Ecto neural progenitor cell (in vitro differentiated cells): ENCODE measurements at regions not wholly inside any gene's neighbourhood (a gene's known extent, or its start where the extent isn't known, plus 50 kb on each side); places are given as distances from the start of the nearest gene placed in this dataset.

Source experiments
- DNase-seq: peaks from one replicate; pipeline ENCODE4 v3.0.0-alpha.2; 2018; ENCODE audit warnings: low spot score

- no peak for DNase-seq
These were observed 129.2 kb downstream of the RPS24 start for GRCh38 chr10:78162853-78163252.

DNA sequence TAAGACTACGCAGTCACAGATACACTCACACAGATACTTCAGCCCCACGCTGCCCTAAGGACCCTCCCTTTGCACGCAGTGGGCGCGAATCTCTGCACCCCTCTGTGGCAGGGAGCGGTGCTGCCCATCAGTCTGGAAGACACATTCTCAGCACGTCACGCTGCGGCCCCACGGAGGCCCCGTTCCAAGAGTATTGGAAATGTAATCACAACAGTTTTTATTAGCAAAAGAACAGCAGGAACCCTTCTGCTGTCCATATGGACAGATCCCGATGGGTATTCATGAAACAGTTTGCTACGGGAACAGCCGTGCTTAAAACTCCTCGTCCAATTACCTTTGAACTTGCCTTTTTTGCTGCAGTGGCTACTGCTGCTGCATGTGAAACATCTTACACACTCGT lies 131.0 kb downstream of the RPS24 start:
- DNase-seq, result no peak

- no peak for DNase-seq
These were observed 131.5 kb downstream of the RPS24 start for GRCh38 chr10:78165172-78165571.

- DNase-seq, result no peak
These were observed 132.0 kb downstream of the RPS24 start for GRCh38 chr10:78165617-78166016.

DNA sequence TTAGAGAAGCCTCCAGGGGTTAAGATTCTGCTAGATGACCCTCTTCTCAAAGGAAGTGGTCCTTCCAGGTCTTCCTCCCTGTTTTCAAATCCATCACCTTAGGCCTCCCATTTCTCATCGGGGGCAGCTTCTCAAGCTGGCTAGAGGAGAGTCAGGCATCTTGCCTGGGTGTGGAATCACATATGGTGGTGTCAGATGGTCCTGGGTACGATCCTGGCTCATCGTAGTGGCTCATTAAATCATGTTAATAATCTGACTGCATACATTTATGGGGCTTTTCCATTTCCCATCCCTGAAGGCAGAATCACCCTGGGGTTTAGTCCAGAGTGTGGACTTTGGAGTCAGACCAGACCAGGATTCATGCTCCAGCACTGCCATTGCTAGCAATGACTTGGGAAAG lies 132.6 kb downstream of the RPS24 start:
- DNase-seq, result no peak

DNA sequence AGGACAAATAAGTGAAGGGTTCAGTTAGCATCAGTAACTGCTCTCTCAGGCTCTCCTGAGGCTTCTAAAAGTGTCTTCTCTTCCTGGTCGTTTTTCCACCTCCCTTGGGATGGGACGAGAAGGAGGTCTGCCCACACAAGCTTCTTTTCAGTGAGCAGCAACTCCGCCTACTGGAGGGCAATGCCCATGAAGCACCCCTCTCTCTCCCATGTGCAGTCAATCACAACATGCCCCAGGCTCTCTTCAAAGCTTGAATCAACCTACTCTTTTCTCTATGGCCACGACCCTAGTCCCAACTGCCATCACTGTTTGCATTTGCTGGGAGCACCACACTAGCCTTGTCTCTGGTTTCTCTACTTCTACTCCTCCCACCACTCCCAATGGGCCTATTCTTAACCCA lies 135.6 kb downstream of the RPS24 start:
- DNase-seq, result no peak

DNA sequence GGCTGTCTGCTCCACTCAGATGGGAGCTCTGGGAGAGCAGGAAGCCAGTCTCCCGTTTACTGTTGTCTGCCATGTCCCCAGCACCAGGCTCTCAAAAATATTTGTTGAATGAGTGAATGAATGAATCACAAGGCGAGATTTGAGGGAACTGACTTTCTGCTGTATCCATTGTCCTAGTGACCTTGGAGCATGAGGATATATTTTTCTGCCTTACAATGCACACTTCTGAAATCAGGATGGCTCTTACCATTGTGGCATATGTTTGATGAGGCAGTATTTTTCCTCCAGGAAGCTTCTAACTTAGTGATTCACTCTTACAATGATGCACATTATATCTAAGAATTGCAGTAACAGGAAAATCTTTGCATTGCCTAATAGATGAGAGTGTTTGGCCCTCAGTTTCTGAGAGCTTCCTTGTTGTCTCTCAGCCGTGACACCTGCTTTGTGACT lies 136.4 kb downstream of the RPS24 start:
- DNase-seq, result no peak

DNA sequence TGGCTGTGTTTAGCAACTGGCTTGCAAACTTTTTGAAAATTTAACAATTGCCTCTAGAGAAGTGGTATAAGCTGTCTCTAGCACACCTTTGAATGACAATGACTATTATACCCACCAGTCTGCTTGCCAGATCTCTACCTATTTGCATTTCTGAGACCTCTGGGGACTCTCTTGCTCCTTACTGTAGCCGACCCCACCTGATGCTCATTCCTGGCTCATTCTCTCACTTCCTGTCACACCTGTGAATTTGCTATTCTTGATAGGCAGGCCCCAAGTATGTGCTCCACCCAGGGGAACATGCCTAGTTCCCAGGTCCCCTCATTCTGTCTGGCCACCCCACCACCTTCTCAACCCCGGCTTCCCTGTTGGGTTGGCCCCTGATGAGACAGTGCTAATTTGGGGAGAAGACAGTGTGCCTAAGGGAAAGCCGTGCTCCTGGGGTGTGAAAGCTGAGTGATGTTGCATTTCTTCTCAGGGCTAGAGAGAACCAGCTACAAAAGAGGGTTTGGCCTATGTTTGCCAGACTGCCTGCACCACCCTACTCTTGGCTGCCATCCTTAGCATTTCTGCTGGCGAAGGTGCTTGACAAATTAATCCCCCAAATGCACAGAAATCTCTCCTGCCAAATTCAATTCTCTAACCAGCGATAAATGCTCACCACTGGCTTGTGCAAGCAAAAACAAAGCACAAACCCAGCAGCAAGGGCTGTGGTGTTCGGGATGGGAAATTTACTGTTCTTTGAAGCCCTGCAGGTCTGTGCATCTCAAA lies 138.2 kb downstream of the RPS24 start:
- no peak for DNase-seq

GRCh38 chr10:78173360-78174015 lies 139.8 kb downstream of the RPS24 start:
- no peak for DNase-seq

DNA sequence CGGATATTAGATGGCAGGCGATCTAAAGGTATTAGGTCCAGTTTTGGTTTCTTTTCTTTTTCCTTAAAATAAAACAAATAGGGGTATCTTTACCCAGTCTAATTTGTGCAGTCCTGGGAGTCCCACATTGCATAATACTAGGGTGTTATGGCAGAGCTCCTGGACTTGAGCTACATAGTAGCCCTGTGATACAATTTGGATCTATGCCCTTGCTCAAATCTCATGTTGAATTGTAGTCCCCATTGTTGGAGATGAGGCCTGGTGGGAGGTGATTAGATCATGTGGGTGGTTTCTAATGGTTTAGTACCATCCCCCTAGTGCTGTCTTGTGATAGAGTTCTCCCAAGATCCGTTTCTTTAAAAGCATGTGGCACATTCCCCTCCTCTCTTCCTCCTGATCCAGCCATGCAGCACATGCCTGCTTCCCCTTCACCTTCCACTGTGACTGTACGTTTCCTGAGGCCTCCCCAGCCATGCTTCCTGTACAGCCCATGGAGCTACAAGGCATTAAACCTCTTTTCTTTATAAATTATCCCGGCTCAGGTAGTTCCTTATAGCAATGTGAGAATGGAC lies 141.9 kb downstream of the RPS24 start:
- no peak for DNase-seq

- DNase-seq, result peak; percentile 55
These were observed 143.0 kb downstream of the RPS24 start for GRCh38 chr10:78176320-78177317.

GRCh38 chr10:78177491-78178185 lies 144.0 kb downstream of the RPS24 start:
- DNase-seq, result peak; percentile 58

DNA sequence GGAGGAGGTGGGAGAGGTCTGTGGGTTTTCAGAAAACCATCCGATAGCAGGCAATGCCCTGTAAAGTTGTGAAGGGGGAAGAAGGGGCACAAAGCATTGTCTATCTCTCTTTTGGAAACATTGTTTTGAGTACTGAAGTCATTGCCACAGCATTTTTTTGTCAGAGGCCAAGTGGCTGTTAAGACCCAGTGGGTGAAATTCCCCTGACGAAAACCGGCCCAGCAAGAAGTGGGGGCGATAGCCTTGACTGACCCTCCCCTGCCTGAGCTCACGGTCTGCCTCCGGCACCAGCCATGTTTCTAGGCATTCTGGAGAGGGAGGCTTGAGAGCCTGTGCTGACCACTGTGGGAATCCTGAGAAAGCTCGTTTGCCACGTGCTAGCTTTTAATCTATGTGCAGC lies 144.7 kb downstream of the RPS24 start:
- DNase-seq, result no peak

DNA sequence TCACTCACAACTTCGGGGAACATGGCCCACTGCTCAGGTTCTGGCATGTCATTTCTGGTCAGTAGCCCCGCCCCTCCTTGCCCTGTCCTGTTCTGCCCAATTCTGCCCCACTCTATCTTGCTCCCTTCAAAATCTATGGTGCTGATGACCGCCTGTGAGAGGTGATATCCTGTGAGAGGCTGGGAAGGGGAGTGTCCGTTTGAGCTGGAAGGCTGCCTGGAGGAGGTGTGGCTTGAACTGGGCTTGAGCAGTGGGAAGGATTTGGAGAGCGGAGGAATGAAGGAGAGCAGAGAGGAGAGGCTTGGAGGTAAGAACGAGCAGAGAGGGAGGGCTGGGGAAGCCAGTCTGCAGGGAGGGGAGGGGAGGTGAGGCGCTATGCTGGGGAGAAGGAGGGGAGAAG lies 145.3 kb downstream of the RPS24 start:
- DNase-seq, result no peak

GRCh38 chr10:78179886-78180705 lies 146.4 kb downstream of the RPS24 start:
- DNase-seq, result no peak

- DNase-seq, result no peak
These were observed 147.9 kb downstream of the RPS24 start for GRCh38 chr10:78181381-78182055.

DNA sequence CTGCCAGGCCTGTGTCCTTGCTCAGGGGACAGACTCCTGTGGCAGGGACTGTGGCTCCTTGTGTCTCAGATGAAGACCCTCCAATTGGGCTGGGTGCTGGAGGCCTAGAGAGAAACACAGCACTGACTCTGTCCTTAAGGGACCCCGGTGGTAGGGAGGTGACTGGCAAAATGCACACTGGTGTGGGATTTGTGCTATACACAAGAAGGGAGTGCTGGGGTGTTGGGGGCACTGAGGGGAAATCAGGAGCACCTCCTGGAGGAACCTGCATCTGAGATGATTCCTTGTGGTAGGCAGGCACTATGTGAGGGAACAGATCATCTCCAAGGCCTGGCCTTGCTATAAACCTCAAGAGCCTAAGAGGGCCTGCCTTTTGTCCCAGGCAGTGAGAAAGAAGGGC lies 149.2 kb downstream of the RPS24 start:
- no peak for DNase-seq

- no peak for DNase-seq
These were observed 151.4 kb downstream of the RPS24 start for GRCh38 chr10:78184851-78185692.

GRCh38 chr10:78185693-78186055 lies 152.0 kb downstream of the RPS24 start:
- DNase-seq, result no peak
